HT1080 (cell line): ENCODE measurements at regions not wholly inside any gene's neighbourhood (a gene's known extent, or its start where the extent isn't known, plus 50 kb on each side); places are given as distances from the start of the nearest gene placed in this dataset.

ENCODE experiments used
- DNase-seq: peaks from one replicate; pipeline ENCODE4 v3.0.0-alpha.2; 2015; ENCODE audit warnings: low read depth

- DNase-seq: no peak
Observed at GRCh38 chr3:57009802-57010201, 50.7 kb upstream of the SPATA12 start.

- no peak for DNase-seq
Observed at GRCh38 chr3:57009367-57009766, 51.1 kb upstream of the SPATA12 start.

GRCh38 chr3:57007521-57008460 is 52.7 kb upstream of the SPATA12 start:
- DNase-seq: peak; percentile 89

- DNase-seq: peak; percentile 38
Observed at GRCh38 chr3:57006949-57007419, 53.5 kb upstream of the SPATA12 start.

- DNase-seq: no peak
Observed at GRCh38 chr3:57006179-57006657, 54.2 kb upstream of the SPATA12 start.

- no peak for DNase-seq
Observed at GRCh38 chr3:57004229-57004628, 56.2 kb upstream of the SPATA12 start.

GRCh38 chr3:57003676-57004075 is 56.8 kb upstream of the SPATA12 start:
- DNase-seq: no peak

- DNase-seq: no peak
Observed at GRCh38 chr3:57001356-57001755, 59.1 kb upstream of the SPATA12 start.

GRCh38 chr3:57000012-57000411 is 60.5 kb upstream of the SPATA12 start:
- no peak for DNase-seq

- DNase-seq: no peak
Observed at GRCh38 chr3:56999547-56999946, 60.9 kb upstream of the SPATA12 start.

GRCh38 chr3:56998076-56998529 is 62.4 kb upstream of the SPATA12 start:
- DNase-seq: no peak

- no peak for DNase-seq
Observed at GRCh38 chr3:56997675-56998074, 62.8 kb upstream of the SPATA12 start.

- DNase-seq: no peak
Observed at GRCh38 chr3:56997041-56997440, 63.4 kb upstream of the SPATA12 start.

GRCh38 chr3:56994391-56994790 is 66.1 kb upstream of the SPATA12 start:
- DNase-seq: no peak

- DNase-seq: no peak
Observed at GRCh38 chr3:56990641-56991015, 69.8 kb upstream of the SPATA12 start.

- no peak for DNase-seq
Observed at GRCh38 chr3:56989977-56990640, 70.4 kb upstream of the SPATA12 start.

GRCh38 chr3:56989169-56989976 is 71.1 kb upstream of the SPATA12 start:
- no peak for DNase-seq

- peak; percentile 79 for DNase-seq
Observed at GRCh38 chr3:56988458-56989168, 71.9 kb upstream of the SPATA12 start.

GRCh38 chr3:56987238-56987895 is 73.1 kb upstream of the SPATA12 start:
- DNase-seq: peak; percentile 45

- no peak for DNase-seq
Observed at GRCh38 chr3:56986347-56986746, 74.1 kb upstream of the SPATA12 start.
